HT1080 (cell line): ENCODE measurements at regions not wholly inside any gene's neighbourhood (a gene's known extent, or its start where the extent isn't known, plus 50 kb on each side); places are given as distances from the start of the nearest gene placed in this dataset.
"Not testable (repeated sequence)": the region's sequence is repeated elsewhere in the genome, so short reads cannot be mapped to it uniquely, and the experiment has no call there.

ENCODE experiments used
- DNase-seq: peaks from one replicate; pipeline ENCODE4 v3.0.0-alpha.2; 2015; ENCODE audit warnings: low read depth

DNA sequence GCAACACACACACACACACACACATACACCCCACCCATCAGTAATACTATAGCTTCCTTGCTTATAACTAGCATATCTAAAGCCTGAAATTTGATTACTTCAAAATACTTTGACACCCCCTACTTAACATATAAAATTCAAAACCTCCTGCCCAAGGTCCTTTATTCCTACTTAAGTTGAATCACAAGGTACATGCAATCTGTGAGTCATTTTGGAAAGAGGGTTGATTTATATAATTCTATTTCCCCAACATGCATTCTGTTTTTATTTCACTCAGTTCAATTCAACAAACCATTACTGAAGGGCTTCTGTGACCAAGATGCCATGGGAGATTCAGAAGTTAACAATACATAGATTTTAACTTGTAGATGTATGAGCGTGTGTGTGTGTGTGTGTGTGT is 420.7 kb downstream of the METTL4 start:
- DNase-seq = no peak

DNA sequence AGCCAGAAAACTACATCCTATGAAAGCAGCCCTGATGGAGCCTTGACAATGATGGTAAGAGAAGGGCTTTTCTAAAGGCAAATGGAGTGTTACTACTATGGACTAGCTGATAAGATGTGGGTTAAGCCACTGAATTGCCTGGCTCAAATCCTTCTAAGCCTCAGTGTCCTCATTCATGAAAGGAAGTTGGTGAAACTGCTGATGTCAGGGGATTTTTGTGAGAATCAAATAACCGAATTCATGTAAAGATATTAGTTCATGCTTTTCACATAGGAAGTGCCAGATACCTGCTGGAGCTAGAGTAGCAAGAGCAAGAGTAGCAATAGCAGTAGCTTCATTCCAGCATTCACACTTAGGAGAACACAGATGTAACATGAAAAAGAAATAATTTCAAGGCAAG is 417.0 kb downstream of the METTL4 start:
- DNase-seq = no peak

DNA sequence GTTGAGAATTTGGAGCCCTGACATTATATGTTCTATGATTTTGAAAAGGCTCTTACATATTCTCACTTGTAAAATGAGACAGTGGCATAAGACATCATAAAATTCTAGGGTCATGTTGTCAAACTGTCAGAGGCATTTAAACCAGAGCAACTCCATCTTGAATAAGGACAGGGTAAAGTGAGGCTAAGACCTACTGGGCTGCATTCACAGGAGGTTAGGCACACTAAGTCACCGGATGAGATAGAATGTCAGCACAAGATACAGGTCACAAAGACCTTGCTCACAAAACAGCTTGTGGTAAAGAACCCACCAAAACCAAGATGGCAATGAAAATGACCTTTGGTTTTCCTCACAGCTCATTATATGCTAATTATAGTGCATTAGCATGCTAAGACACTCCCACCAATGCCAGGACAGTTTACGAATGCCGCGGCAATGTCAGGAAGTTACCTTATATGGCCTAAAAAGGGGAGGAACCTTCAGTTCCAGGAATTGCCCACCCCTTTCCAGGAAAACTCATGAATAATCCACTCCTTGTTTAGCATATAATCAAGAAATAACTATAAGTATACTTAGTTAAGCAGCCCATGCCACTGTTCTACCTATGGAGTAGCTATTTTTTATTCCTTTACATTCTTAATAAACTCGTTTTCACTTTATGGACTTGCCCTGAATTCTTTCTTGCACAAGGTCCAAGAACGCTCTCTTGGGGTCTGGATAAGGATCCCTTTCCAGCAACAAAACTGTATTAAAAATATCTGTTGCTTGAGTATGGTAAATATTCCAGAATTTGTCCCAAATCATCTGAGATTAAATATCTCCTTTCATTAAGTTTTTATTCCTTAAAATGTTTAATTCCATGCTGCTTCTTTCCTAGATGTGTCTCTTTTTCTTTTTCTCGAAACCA is 406.4 kb downstream of the METTL4 start:
- DNase-seq = no peak

DNA sequence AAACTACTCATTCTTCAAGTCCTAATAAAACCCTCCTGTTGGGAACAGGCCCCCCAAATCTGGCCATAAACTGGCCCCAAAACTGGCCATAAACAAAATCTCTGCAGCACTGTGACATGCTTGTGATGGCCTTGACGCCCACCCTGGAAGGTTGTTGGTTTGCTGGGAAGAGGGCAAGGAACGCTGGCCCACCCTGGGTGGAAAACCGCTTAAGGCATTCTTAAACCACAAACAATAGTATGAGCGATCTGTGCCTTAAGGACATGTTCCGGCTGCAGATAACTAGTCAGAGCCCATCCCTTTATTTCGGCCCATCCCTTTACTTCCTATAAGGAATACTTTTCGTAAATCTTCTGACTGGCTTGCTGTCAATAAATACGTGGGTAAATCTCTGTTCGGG is 404.4 kb downstream of the METTL4 start:
- DNase-seq = not testable (repeated sequence)

DNA sequence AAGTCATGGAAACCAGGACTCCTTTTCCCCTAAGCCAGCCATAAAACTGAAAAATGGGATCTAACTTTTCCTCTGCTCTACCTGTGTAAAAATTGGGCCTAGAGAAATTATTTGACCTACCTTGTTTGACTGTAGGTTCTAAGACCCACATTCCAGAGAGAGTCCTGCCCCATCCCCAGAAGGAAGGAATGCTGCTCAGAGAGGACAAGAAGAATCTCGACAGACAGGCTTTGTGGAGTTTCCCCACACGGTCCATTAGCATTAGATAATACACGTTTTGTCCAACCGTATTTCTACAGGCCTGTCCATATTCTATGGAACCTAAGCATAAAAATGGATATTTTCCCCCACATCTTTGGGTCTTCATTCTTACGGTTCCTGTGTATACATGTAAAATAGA is 403.3 kb downstream of the METTL4 start:
- DNase-seq = no peak

DNA sequence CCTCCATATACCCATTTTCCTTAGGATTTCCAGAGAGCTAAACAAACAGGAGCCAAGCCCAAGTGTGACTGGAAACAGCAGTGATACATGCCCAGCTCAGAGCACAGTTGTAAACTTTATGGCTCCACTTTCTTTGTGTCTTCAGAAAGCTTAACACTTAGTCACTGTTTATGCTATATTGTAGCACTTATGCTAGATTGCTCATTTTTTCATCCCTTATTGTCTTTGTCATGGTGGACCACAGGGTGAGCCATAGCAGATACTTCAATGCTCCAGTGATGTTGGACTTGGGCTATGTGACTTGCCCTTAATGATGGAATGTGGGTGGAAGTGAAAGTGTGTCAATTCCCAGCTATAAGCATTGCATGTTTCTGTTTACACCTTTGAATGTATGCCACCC is 401.6 kb downstream of the METTL4 start:
- DNase-seq = no peak

DNA sequence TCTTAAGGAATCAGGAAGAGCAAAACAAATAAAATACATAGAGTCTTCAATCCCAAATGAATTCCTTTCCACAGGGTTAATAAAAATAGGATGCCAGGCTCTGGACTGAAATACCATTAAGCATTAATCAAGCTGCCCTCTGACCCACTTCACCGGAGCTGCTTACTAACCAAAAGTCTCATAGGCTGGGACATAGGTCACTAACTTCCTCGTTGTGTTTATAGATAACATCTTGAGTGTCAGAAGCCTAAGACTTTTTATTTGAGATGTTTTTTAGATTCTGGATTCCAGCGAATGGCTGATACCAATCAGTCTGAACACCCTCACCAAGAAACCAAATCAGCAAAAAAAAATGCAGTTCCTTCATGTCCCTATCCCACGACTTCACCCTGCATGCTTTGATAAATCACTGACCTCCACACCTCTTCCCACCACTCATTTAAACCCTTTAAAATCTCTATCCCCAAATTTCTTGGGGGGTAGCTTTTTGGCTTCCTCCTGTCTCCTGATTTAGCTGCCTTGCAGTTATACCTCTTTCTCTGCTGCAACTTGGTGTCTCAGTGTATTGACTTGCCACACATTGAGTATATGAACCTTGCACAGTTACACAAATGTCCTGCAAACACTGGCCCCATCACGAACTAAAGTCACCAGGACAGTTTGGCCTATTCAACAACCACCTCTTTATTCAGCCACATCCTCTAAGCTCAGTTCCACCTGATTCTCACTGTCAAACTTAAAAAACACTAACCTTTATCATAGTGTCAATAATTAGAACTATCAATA is 399.3 kb downstream of the METTL4 start:
- DNase-seq = no peak

DNA sequence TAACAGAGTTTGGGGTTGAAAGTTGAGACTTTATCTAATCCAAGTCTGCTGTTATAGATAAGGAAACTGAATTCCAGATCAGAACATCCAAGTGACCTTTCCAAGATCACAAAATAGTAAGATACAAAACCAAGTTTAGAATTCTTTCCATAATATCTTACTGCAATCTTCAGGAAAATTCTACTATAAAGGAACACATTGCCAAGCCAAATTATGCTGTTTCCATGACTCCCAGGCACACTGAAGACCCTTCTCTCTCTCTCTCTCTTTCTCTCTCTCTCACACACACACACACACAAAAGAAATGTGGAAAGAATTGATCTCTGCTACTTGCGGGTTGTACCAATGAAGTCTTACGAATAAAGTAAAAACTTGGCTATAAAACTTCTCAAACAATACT is 398.4 kb downstream of the METTL4 start:
- DNase-seq = no peak

DNA sequence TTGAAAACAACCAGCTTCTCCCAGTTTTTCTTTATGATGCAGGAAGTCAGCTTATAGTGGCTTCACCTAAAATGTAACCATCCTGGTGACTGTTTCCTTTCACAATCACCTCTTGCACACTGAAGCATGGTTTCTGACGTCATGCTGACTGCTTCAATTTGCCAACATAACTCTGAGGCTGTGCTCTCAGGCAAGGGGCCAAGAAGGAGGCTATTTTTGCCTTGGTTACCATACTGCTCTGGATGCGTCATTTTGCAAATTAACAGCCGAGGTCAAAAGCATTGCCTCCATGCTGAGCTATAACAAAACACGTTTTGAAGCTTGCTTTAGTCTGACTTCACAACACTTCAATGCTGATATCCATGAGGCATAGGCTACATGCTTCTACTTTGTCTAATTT is 397.8 kb downstream of the METTL4 start:
- peak; percentile 80 for DNase-seq

DNA sequence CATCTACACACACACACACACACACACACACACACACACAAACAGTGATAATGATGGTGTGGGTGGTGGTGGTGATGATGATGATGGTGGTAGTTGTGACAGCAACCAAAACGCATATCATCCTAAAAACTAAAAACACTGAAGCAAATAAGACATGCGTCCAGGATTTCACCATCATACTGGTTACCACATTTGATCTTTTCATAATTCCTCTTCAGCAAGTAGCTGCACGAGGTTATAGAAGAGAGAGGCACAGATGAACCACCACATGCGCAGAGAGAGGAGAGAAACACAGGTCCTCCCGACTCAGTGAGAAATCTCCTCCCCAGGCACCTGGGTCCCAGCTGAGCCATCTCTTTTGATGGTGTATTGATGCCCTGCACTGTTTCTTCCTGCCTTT is 393.3 kb downstream of the METTL4 start:
- no peak for DNase-seq

DNA sequence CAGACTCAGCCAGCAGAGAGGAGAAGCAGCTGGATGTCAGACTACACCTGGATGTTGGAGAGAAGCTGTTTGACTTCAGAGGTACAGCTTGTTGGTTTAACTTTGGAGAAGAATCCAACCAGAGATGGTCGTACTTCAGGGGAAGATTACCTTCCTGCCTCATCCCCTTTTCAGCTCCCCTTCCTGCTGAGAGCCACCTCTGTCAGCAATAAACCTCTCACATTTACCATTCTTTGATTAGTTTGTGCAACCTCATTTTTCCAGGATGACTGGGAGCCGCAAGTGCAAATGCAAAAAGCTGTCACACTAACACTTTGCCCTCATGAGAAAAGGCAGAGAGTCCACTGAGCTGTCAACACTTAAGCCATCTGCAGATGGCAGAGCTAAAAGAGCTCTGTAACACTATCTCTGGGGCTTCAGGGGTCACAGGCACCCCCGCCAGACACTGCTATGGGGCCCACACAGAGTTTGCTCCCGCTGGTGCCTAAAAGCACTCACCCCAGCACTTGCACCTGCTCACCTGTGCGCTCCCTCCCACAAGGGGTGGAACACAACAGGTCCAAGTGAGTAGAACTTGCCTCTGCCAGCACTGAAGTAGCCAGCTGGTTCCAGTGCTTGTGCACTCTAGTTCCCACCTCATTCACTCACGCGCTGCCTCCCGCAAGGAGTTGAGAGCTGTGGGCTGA is 391.7 kb downstream of the METTL4 start:
- DNase-seq = no peak

DNA sequence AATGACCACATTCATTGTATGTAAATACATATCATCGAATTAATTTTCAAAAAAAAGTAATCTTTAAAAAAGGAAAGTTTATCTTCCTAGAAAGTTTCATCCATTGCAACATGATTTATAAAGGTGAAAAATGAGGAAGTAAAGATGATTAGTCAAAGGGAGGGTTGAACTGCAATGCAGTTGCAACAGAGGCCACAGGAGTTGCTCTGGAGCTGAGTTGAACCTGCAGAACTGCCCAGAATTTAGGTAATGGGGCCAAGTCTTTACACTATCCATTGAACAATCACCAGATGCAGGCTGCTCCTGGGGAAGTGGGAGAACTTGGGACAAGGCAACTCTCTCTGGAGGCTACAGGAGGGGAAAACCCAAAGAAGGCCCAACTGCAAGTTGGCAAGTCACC is 390.7 kb downstream of the METTL4 start:
- no peak for DNase-seq

DNA sequence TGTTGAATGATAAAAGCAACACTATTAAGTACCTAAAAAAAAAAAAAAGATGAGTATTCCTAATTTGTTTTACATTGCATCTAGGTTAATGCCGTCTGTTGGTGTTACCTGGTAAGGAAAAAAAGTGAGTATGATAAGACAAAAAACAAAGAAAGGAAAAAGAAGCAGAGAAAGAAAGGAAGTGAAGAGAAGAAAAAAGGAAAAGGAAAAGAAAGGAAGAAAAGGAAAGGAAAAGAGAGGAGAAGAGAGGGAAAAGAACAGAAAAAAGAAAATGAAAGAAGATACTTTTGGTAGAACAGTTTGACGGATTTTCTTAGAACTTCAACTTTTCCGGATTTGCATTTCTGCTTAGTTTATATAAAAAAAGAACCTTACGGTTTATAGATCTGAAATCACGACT is 387.9 kb downstream of the METTL4 start:
- no peak for DNase-seq

DNA sequence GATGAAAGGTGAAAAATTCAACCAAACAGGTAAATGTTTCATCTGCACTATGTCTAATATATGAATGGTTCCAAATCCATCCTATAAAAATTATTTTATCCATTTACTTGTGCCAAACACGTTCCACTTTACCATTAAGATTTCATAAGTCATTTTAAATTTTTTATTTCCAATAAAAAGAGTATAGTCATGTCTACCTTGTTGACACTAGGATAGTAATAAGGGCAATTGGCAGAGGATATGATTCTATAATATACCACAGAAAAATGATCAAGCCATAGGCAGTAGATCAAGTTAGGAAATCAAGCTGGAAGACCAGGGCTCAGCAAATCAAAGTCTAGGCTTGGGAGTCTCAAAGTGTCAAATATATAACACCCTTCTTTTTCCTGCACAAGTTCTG is 384.3 kb downstream of the METTL4 start:
- no peak for DNase-seq

DNA sequence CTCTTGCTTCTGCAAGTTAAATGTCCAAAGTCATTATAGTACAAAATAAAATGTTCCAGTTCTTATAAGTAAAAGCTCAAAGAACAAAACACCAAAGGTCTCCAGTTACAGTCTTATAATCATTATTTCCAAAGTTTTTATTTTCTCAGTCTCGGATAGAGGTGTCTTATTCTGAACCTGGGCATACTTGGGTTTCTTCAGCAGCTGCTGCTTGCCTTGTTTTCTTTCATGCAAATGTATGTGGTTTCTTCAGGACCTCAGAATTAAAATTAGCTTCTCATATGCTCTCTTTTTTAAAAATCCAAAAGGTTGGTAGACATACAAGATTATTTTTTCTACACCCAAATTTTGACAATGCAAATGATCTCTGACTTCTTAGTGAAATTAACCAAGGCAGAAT is 383.0 kb downstream of the METTL4 start:
- no peak for DNase-seq

DNA sequence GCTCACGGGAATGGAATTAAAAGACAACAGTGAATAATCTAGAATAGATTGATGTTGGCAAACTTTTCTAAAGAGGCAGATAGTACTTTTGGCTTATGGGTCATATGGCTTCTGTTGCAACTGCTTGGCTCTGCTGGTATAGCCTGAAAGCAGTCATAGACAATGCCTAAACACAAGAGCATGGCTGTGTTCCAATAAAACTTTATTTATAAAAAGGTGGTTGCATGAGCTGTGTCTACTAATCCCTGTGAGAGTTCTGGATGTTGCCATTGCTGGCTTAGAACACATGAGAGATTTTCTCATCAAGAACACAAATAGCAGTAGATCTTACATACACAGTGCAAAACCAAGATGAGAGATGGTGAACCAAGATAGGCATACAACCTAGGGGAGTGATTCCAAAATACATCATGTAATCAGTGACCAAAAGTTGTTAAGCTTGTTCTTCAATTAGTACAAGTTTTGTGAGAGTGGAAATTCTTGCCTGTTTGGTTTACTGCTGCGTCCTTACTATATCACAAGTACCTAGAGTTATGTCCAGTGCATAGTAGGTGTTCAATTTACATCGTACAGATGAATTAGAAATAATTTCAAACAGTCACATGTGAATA is 380.0 kb downstream of the METTL4 start:
- no peak for DNase-seq

DNA sequence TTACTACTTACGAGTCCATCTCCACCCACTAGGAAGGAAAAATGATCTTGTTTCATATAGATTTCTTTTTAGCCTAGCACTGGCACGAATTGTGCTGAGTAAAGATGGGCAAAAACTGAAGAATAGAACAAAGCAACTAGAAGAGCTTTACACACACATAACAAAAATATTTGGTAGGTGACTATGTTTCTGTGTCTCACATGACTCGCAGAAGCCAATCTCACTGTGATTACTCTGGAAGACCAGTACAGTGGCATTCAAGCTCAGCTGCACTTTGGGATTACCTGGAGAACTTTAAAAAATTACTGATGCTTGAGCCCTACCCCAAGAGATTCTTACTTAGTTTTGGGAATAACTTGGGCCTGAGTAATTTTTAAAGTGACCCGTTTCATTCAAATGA is 378.7 kb downstream of the METTL4 start:
- no peak for DNase-seq

DNA sequence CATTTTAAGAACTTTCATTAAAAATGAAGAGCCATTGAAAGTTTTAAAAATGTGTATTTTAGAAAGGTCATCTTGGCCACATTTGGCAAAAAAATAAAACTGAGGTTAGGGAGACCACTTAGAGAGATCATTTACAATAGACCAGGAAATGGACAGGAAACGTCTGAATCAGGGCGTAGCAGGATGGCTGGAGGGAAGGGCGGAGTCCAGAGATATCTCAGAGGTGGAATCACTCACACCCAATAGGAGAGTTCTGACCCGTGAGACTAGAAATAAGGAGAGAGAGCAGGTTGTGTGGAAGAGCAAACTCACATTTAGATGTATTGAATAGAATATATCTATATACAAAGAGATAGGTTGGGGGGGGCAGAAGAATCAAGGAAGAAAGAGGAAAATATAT is 373.4 kb downstream of the METTL4 start:
- DNase-seq = no peak

DNA sequence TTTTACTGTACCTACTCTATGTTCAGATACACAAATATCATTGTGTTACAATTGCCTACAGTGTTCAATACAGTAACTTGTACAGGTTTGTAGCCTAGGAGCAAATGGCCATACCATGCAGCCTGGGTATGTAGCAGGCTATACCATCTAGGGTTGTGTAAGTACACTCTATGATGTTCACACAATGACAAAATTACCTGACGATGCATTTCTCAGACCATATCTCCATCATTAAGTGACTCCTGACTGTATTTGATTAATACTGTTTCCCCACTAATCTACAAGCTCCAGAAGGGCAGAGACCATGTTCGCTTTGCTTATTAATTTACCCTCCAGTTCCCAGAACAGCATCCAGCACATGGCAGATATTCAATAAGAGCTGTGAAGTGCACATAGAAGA is 372.2 kb downstream of the METTL4 start:
- no peak for DNase-seq

DNA sequence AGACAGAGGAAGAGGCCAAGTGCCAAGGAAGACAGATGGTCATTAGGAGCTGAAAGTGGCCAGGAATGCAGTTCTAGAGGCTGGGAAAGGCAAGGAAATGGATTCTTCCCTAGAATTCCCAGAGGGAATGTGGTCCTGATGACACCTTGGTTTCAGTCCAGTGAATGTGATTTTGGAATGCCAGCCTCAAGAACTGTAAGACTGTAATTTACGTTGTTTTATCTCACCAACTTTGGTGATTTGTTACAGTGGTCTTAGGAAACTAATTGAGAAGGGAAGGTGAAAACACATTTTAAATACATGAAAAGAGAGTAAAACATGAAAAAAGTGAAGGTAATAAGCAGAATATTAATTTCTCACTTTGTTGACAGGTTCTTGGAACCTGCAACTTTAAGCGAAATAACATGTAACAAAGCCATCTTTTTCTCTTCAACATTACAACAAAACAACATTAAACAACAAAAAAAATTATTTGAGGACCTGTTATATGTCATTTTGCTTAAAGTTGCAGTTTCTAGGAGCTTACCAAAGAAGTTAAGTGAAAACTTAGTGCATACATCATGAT is 370.2 kb downstream of the METTL4 start:
- DNase-seq = no peak

DNA sequence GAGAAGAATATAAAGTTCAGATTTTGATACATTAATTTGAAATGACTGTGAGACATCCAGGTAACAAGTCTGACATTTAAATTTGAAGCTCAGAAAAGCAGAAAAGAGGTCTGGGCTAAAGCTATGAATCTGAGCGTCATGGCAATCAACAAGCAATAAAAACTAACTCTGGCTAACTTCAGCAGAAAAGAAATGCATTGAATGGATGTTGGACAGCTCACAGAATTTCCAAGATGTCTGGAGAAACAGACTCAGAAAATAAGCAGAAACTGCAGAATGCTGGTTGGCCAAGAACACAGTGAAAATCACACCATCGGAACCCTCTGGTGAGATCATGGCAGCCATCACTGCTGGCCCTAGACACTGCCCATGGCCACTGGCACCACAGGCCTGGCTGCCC is 366.6 kb downstream of the METTL4 start:
- no peak for DNase-seq
